ENCODE measurements at regions not wholly inside any gene's neighbourhood (a gene's known extent, or its start where the extent isn't known, plus 50 kb on each side); places are given as distances from the start of the nearest gene placed in this dataset.

- DNase-seq = no peak
These were observed 53.8 kb upstream of the SGPP1 start for GRCh38 chr14:63781686-63782085.

GRCh38 chr14:63782683-63783389, 55.0 kb upstream of the SGPP1 start:
- DNase-seq = no peak

GRCh38 chr14:63788011-63788933, 60.4 kb upstream of the SGPP1 start:
- no peak for DNase-seq

GRCh38 chr14:63793376-63793775, 59.4 kb upstream of the SYNE2 start:
- DNase-seq = no peak

GRCh38 chr14:63795532-63795931, 57.3 kb upstream of the SYNE2 start:
- no peak for DNase-seq

- DNase-seq = no peak
These were observed 52.7 kb upstream of the SYNE2 start for GRCh38 chr14:63800083-63800482.

- peak; percentile 75 for DNase-seq
These were observed 52.0 kb upstream of the SYNE2 start for GRCh38 chr14:63800651-63801375.

Data from DMS 273 treated with DMSO at 0.1 percent for 48 hours (cell line).